NCI-H510A treated with DMSO at 0.1 percent for 48 hours (cell line): ENCODE measurements at regions not wholly inside any gene's neighbourhood (a gene's known extent, or its start where the extent isn't known, plus 50 kb on each side); places are given as distances from the start of the nearest gene placed in this dataset.
"Not testable (repeated sequence)": the region's sequence is repeated elsewhere in the genome, so short reads cannot be mapped to it uniquely, and the experiment has no call there.

Experiments
- DNase-seq: peaks from one replicate; lab custom pipeline; 2025; lab: John Stamatoyannopoulos, UW

- no peak for DNase-seq
These were observed 91.4 kb upstream of the KLF6 start for GRCh38 chr10:3876350-3876962.

- no peak for DNase-seq
These were observed 90.8 kb upstream of the KLF6 start for GRCh38 chr10:3875842-3876235.

GRCh38 chr10:3874990-3875841 is 90.2 kb upstream of the KLF6 start:
- peak; percentile 27 for DNase-seq

- not testable (repeated sequence) for DNase-seq
These were observed 89.6 kb upstream of the KLF6 start for GRCh38 chr10:3874610-3874989.

- peak; percentile 15 for DNase-seq
These were observed 88.9 kb upstream of the KLF6 start for GRCh38 chr10:3873728-3874461.

- DNase-seq: no peak
These were observed 87.8 kb upstream of the KLF6 start for GRCh38 chr10:3872712-3873329.

GRCh38 chr10:3871424-3871996 is 86.5 kb upstream of the KLF6 start:
- DNase-seq: no peak

- no peak for DNase-seq
These were observed 84.0 kb upstream of the KLF6 start for GRCh38 chr10:3869036-3869435.

GRCh38 chr10:3868271-3868664 is 83.3 kb upstream of the KLF6 start:
- no peak for DNase-seq

- no peak for DNase-seq
These were observed 82.7 kb upstream of the KLF6 start for GRCh38 chr10:3867454-3868270.

- no peak for DNase-seq
These were observed 81.3 kb upstream of the KLF6 start for GRCh38 chr10:3866332-3866731.

- DNase-seq: no peak
These were observed 80.6 kb upstream of the KLF6 start for GRCh38 chr10:3865565-3865964.

GRCh38 chr10:3861795-3862194 is 76.8 kb upstream of the KLF6 start:
- no peak for DNase-seq

GRCh38 chr10:3858051-3858845 is 73.2 kb upstream of the KLF6 start:
- DNase-seq: no peak

GRCh38 chr10:3857318-3857717 is 72.3 kb upstream of the KLF6 start:
- peak; percentile 4 for DNase-seq

- no peak for DNase-seq
These were observed 71.6 kb upstream of the KLF6 start for GRCh38 chr10:3856593-3856992.

GRCh38 chr10:3853547-3854303 is 68.7 kb upstream of the KLF6 start:
- no peak for DNase-seq

- DNase-seq: no peak
These were observed 68.0 kb upstream of the KLF6 start for GRCh38 chr10:3853016-3853415.

- DNase-seq: peak; percentile 34
These were observed 67.3 kb upstream of the KLF6 start for GRCh38 chr10:3852147-3852904.
